SIG-M5 treated with dmso at 0.1 percent for 504 hours (cell line): ENCODE measurements at regions not wholly inside any gene's neighbourhood (a gene's known extent, or its start where the extent isn't known, plus 50 kb on each side); places are given as distances from the start of the nearest gene placed in this dataset.

ENCODE experiments used
- DNase-seq: peaks from one replicate; lab custom pipeline; 2025; ENCODE audit not compliant: unreplicated experiment; lab: John Stamatoyannopoulos, UW

GRCh38 chr10:112091703-112092102 is 91.9 kb downstream of the GPAM start:
- no peak for DNase-seq

GRCh38 chr10:112092519-112092918 is 91.0 kb downstream of the GPAM start:
- no peak for DNase-seq

DNA sequence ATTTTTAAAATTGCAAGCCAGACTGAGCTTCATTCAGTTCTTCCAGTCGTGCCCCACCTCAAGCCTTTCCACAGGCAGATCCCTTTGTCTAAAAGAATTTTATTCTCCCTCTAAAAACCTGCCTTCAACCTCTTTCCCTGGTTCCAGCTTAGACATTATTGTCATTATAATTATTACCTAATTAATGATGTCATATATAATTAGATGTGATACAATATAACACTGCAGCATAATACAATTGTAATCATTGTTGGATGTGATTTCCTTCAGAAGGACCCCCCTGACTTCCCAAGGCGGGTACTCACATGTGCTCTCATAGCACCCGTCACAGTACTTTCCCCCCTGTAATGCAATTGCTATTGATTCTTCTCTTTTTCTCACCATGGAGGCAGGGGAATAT is 88.6 kb downstream of the GPAM start:
- DNase-seq: no peak

DNA sequence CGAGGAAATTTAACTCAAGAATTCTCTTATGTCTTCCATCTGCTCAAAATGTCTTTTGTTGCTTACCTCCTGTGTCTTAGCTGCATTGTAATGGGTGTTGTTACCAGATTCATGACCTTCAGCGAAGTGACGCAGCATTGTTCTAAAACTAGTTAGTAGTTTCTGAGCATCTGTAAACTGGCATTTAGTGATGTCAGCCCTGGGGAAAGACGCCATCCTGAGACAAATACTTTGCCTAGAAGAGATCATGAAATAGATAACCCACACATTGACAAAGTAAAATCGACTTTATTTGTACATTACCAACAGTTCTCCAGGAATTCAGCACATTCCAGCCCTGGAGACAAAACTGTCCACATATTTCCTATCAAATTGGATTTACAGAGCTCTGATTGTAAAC is 87.8 kb downstream of the GPAM start:
- no peak for DNase-seq

- no peak for DNase-seq
Observed at GRCh38 chr10:112098682-112099081, 84.9 kb downstream of the GPAM start.
